Endothelial cell (in vitro differentiated cells): ENCODE measurements at regions not wholly inside any gene's neighbourhood (a gene's known extent, or its start where the extent isn't known, plus 50 kb on each side); places are given as distances from the start of the nearest gene placed in this dataset.

Source experiments
- DNase-seq: peaks from one replicate; pipeline ENCODE4 v3.0.0; 2021; ENCODE audit warnings: low spot score
- H3K27ac Mint-ChIP-seq: one replicate; pipeline ENCODE4 v1.8.0; 2021; ENCODE audit warnings: mixed read lengths, inconsistent platforms; ENCODE audit not compliant: unreplicated experiment
- H3K27me3 Mint-ChIP-seq: one replicate; pipeline ENCODE4 v1.8.0; 2021; ENCODE audit warnings: mild to moderate bottlenecking, moderate library complexity, mixed read lengths, inconsistent platforms; ENCODE audit not compliant: unreplicated experiment
- H3K36me3 Mint-ChIP-seq: one replicate; pipeline ENCODE4 v1.8.0; 2021; ENCODE audit warnings: mild to moderate bottlenecking, low read depth, mixed read lengths, inconsistent platforms; ENCODE audit not compliant: unreplicated experiment
- H3K4me1 Mint-ChIP-seq: one replicate; pipeline ENCODE4 v1.8.0; 2021; ENCODE audit warnings: mild to moderate bottlenecking, mixed read lengths, inconsistent platforms; ENCODE audit not compliant: unreplicated experiment
- H3K4me3 Mint-ChIP-seq: one replicate; pipeline ENCODE4 v1.8.0; 2021; ENCODE audit warnings: mild to moderate bottlenecking, mixed read lengths, inconsistent platforms; ENCODE audit not compliant: unreplicated experiment
- H3K9me3 Mint-ChIP-seq: one replicate; pipeline ENCODE4 v1.8.0; 2021; ENCODE audit warnings: mixed read lengths, inconsistent platforms; ENCODE audit not compliant: unreplicated experiment
- CTCF ChIP-seq: fragments of 200-600 bp; sonication (generic); IDR thresholded peaks from one replicate; pipeline ENCODE4 v1.5.0; 2021; ENCODE audit warnings: antibody characterized with exemption; ENCODE audit not compliant: unreplicated experiment

- Mint-ChIP-seq H3K27ac (no peak overlapping the region), H3K4me1 (no peaks in the 10 kb centered on the region), H3K4me3 (no peak overlapping the region), H3K9me3 (no peaks in the 10 kb centered on the region), H3K27me3 (no peaks in the 10 kb centered on the region), H3K36me3 (no peaks in the 10 kb centered on the region)
- DNase-seq, result no peak
- no peak for TF ChIP-seq CTCF
Measured at GRCh38 chr20:6604179-6604578, 163.3 kb upstream of the BMP2 start.

GRCh38 chr20:6599876-6600735 is 167.4 kb upstream of the BMP2 start:
- Mint-ChIP-seq H3K4me1 (no peaks in the 10 kb centered on the region), H3K4me3 (no peak overlapping the region), H3K36me3 (no peaks in the 10 kb centered on the region), H3K27ac (no peak overlapping the region), H3K27me3 (no peaks in the 10 kb centered on the region), H3K9me3 (no peaks in the 10 kb centered on the region)
- no peak for DNase-seq
- TF ChIP-seq CTCF, result no peak

- no peaks in the 10 kb centered on the region for H3K9me3 Mint-ChIP-seq
- H3K36me3 Mint-ChIP-seq, result no peaks in the 10 kb centered on the region
- no peak overlapping the region for H3K4me3 Mint-ChIP-seq
- no peak for DNase-seq
- no peak for TF ChIP-seq CTCF
- H3K27me3 Mint-ChIP-seq, result no peaks in the 10 kb centered on the region
- no peaks in the 10 kb centered on the region for H3K4me1 Mint-ChIP-seq
- H3K27ac Mint-ChIP-seq, result no peak overlapping the region
Measured at GRCh38 chr20:6595704-6596103, 171.8 kb upstream of the BMP2 start.

DNA sequence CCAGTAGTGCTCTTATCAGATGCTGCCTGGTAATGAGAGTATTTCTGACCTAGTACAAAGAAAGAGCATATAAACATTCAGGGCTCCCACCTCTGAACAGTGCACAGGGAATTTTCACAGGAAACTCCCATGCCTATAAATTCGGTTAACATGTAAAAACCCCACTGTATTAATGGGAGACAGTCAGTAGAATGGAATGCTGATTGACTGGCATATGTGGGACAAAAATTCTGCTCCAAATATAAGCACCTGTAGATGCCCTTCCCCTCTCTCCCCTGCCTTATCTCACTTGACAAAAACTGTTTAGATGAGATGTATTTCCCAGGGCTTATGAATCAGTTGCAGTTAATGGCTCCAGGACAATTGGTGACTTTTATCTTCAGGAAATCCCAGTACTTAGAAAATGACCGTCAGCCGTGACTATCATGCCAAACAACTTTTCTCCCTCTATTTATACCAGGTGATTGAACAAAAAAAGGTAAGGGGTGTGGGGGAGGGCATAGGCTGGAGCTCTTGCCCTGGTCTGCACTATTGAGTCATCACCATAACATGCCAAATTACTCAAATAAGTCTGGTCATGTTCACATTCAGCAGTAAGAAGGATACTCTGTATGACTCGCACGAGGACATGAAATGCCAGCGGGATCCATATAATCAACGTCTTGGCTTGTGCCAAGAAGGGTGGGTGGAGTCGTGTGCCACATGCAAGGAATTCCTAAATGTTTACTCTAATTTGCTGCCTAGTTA is 176.4 kb upstream of the BMP2 start:
- Mint-ChIP-seq H3K4me1 (no peaks in the 10 kb centered on the region), H3K9me3 (no peaks in the 10 kb centered on the region), H3K36me3 (no peaks in the 10 kb centered on the region), H3K27me3 (no peaks in the 10 kb centered on the region), H3K27ac (no peak overlapping the region), H3K4me3 (no peak overlapping the region)
- no peak for DNase-seq
- TF ChIP-seq CTCF, result no peak

GRCh38 chr20:6588296-6588695 is 179.2 kb upstream of the BMP2 start:
- H3K27ac Mint-ChIP-seq, result no peak overlapping the region
- no peaks in the 10 kb centered on the region for H3K27me3 Mint-ChIP-seq
- no peak overlapping the region for H3K4me3 Mint-ChIP-seq
- H3K36me3 Mint-ChIP-seq, result no peaks in the 10 kb centered on the region
- no peak for TF ChIP-seq CTCF
- no peak for DNase-seq
- no peaks in the 10 kb centered on the region for H3K9me3 Mint-ChIP-seq
- no peaks in the 10 kb centered on the region for H3K4me1 Mint-ChIP-seq
